GM19463 (cell line): ENCODE measurements at regions not wholly inside any gene's neighbourhood (a gene's known extent, or its start where the extent isn't known, plus 50 kb on each side); places are given as distances from the start of the nearest gene placed in this dataset.

Experiments used
- ATAC-seq: cut with Tn5 transposase; IDR thresholded peaks from one replicate; pipeline ENCODE4 v1.9.1; 2021; ENCODE audit warnings: mild to moderate bottlenecking, moderate library complexity; ENCODE audit not compliant: unreplicated experiment

DNA sequence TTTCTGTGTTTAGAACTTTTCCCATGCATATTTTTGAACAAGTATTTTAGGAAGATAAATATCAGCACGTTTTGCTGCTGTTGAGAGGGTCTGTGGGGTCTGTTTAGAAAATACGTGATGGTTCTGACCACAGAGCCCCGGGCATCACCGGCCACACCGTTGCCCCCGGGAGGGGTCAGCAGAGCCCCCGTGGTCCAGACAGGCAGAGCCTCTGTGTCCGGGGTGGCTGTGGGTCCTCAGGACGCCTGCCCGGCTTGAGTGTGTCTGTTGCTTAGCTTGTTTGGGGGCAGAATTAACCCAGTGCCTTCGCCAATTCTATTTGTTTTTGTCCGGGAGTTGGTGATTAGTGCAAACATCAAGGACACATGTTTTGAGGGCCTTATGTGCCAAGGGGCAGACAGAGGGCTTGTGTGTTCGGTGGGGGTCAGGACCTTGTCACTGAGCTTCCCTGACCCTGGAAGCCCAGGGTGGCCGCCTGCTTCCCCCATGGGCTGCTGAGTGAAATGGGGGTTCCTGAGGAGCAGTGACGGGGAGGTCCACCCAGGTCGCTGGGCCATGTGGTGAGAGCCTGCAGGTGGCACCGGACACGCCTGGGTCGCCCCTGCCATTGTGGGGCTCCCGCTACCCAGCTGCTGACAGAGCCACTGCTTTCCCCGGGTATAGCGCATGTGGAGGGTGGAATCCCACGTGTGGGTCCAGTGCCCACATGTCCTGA is 122.2 kb downstream of the SIK1 start:
- no peak for ATAC-seq

DNA sequence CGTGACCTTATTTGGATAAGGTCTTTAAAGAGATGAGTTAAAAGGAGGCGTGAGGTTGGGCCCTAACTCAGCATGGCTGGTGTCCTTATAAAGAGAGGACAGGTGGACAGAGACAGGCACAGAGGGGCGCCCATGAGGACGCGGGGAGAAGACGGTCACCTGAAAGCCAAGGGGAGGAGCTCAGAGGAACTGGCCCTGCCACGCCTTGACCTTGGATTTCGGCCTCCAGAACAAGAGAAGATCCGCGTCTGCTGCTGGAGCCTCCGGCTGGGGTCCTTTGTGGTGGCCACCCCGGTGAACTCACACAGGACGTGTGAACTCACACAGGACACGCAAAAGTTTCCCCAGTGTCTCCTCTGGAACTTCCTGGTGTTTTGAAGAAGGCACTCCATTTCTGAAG is 122.7 kb downstream of the SIK1 start:
- no peak for ATAC-seq

DNA sequence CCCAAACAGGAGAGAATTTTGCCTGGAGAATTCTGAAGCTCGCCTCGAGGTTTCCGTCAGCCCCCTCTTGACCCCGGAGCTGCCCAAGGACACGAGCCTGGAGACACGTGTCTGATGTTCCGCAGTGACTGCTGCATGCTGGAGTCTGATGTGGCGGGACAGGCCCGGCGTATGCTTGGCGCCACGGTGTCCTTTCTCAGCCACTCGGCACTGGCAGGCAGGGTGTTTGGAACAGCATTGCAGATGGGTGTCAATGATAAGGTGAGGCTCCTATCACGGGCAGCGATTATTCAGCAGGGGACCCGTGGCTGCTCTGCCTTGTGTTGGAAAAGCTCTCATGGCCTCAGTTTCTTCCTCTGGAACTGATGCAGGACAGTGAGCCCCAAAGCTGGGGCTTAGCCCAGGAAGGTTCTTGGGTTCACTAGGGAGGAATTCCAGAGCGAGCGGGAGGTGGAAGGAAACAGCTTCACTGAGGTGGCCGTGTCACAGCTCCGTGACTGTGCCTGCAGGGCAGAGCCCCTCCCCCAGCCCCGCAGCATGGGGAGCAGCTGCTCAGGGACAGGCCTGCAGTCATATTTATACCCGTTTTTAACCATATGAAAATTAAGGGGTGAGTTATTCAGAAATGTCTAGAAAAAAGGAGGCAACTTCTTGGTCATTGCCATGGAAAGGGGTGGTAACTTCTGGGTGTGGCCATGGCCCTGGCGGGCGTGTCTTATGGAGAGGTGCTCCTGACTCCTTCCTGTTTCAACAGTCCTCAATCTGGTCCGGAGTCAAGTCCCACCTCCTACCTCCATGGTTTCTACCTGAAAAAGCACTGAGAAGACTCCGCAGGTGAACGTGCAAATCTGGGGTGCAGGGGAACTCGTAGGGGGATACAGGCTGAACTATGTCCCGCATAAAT is 123.4 kb downstream of the SIK1 start:
- ATAC-seq = no peak

DNA sequence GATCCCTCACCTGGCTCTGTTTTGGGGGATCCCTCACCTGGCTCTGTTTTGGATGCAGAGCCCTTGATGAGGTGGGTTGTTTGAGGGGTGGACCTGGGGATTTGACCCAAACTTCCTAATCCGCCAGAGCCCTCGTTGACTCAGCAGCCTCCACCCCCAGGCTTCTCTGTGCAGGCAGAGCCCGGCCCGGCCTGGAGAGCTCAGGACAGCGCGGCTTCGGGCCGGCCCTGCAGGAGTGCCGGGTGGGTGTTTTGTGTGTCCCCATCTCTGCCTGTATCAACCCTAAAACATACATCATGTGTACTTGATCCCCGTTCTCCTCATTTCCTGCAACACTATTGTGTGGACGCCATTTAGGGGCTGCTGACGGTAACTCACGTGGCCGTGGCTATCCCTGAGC is 124.2 kb downstream of the SIK1 start:
- ATAC-seq = no peak

DNA sequence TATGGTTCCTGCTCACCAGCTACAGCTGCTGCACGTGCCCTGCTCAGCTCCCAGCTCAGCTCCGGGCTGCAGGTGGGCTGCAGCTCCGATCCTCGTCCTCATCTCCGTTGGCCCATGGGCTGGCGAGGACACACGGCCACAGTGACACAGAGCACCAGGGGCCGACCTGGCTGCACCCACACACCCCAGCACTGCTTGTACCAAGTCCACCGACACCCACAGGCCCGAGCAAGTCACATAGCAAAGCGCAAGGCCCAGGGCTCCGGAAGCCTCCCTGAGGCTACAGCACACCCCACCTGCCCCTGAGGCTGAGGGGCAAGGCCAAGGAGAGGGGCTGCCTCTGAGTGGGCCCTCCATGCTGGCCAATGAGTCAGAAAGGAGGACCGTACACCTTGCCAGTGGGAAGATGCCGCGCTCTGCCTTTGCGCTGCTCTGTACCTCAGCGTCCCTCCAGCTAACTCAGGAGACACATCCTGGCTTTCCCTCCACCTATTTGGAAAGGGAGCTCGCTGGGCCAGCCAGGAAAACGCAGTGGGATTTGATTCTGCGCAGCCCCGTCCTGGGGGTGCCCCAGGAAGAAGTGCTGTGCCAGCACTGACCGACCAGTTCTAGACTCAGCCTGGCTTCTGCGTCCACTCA is 124.8 kb downstream of the SIK1 start:
- ATAC-seq = no peak

DNA sequence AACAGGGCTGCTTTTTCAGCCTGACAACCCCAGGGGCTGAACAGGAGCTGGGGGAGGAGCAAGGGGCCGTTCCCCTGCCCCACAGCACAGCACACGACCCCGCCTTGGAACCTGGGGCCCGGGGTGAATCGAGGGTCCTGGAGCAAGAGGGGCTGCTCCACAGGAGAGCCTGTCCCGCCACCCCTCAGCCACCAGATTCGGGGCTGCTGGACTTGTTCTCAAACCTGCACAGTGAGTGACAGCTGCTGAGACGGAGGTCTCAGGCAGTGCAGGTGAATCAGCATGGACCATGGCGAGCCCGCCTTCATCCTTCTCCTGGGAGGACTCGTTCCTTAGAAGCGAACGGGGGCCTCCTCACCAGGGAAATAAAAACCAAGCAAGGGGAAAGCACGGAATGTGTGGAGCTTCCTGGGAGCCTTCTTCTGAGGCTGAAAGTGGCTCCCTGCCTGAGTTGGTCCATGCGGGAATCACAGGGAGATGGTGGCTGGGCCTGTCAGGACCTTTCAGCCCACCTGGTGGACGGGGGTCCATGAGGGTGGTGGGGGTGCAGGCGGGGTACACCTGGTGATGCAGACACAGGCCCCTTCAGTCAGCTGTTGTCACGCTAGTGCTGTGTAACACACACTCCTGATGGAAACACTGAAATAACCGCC is 125.4 kb downstream of the SIK1 start:
- ATAC-seq = no peak

DNA sequence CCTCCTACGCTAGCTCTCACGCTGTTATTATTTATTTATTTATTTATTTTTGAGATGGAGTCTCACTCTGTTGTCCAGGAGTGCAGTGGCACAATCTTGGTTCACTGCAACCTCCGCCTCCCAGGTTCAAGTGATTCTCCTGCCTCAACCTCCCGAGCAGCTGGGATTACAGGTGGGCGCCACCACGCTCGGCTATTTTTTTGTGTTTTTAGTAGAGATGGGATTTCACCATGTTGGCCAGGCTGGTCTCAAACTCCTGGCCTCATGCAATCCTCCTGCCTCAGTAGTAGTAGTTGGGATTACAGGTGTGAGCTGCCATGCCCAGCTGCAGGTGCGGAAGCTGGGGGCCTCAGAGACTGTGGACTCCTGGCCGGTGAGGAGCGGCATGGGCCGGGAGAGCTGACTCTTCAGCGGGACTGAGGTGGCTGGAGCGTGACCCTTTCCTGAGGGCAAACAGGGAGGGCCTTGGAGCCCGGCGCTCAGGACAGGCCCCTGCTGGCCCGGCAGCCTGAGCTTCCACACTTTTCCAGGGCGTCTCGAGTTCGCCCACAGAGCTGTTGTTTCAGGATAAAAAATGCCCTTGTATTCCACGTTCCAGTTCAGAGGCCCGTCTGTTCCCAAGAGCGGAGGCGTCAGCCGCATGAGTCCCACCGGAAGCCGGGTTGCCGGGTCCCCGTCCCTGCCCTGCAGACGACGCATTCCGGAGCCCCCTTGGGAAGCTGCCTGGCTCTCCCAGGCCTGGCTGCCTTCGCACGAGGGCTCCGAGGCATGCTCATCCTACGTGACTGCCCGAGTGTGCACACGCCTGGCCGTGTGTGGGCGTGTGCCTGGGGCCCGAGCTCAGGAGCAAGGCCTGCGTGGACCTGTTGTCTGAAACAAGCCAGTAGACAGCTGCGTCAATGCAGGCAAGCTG is 126.2 kb downstream of the SIK1 start:
- no peak for ATAC-seq

DNA sequence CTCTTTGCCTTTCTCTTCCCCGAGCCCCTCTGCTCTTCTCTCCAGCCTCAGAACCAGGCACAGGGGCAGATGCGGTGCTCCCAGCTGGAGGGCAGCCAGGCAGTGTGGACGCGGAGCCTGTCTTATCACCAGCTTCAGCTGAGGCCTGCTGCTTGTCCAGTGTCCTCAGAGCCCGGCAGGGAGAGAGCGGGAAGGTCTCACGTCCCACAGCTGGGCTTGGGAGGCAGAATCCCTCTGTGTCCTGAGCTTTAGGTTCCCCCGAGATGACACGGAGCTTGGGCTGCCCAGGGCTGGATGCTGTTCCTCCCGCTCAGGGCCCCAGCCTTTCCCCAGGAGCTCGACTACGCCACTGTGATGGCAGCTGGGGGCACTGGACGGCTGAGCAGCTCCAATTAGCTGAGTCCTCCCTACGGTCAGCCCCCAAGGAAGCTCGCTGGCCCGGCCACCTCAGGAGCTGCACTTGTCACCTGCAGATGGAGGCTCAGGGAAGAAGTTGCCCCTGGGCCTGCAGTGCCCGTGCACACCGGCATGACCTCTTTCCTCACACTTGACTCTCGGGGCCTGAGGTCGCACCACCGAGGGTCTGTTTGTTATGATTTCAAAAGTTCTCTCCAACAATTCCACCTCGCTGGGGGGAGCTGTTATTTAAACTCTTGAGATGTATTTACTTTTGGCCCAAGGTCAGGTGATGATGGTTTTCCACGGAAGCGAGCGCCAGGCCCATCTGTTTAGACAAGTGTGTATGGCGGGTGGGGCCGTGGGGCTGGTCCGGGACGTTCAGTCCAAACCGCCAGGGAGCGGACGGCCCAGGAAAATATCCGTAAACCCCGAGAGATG is 127.3 kb downstream of the SIK1 start:
- ATAC-seq = no peak

DNA sequence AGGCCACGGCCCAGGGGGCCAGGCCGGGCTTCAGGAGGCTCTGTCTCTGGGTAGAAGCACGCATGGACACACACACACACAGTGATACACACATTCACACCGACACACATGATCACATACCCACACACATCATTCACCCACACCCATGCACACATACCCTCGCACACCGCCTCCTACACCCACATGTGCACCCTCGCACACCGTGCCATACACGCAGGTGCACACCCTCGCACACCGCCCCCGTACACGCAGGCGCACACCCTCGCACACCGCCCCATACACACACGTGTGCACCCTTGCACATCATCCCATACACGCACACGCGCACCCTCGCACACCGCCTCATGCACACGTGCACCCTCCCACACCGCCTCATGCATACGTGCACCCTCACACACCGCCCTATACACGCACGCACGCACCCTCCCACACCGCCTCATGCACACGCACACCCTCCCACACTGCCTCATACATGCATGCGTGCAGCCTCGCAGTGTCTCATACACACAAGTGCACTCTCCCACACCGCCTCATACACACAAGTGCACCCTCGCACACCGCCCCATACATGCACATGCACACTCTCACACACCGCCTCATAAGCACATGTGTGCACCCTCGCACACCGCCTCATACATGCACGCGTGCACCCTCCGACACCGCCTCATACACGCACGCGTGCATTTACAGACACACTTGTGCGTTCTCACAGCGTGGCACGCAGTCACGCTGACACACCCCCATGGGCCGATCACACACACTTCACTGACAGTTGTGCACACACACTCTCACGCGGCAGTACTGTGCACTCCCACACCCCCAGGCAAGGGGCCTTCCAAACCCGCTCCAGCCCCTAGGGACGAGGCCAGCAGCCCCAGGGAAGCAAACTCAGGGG is 128.1 kb downstream of the SIK1 start:
- ATAC-seq = no peak

DNA sequence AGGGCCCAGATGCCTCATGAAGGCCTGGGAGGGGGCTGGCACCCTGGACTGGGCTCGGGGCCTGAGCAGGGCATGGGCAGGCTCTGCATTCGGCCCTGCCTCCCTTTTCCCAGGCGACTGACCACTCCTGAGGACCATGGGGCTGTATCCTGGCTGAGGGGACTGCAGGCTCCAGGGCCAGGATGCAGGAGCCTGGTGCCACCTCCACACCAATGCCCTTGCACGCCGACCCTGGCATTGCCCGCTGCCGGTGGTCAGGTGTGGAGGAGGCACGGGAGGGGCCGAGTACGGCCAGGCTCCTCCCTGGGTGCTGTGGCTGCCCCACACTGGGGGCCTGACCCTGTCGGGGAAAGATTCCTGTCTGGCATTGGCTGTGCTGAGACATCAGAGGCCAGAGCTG is 128.9 kb downstream of the SIK1 start:
- no peak for ATAC-seq

DNA sequence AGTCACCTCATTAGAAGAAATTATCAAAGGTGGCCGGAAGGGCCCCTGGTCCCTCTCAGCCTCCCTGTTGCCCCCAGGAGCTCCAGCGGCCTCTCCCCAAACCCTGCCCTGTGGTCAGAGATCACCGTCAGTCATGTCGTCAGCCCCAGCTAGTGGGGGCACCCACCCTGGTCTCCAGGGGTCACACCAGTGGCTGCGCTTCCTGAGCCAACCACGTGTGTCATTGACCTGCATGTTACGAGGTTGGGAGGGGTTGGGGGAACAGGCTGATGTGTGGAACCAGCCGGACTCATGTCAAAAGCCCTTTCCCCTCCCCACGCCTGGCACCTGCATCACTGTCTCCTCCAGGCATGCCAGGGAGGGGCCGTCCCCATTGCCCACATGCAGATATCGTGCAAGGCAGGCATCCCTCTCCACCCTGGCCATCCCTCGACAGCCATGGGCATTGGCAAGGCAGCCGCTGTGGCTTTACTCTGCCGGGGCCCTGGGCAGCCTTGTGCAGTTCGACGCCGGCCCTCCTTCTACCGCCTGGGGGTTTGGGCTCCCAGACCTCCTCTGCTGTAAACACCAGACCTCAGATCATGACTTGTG is 128.7 kb downstream of the CRYAA start:
- ATAC-seq = no peak

DNA sequence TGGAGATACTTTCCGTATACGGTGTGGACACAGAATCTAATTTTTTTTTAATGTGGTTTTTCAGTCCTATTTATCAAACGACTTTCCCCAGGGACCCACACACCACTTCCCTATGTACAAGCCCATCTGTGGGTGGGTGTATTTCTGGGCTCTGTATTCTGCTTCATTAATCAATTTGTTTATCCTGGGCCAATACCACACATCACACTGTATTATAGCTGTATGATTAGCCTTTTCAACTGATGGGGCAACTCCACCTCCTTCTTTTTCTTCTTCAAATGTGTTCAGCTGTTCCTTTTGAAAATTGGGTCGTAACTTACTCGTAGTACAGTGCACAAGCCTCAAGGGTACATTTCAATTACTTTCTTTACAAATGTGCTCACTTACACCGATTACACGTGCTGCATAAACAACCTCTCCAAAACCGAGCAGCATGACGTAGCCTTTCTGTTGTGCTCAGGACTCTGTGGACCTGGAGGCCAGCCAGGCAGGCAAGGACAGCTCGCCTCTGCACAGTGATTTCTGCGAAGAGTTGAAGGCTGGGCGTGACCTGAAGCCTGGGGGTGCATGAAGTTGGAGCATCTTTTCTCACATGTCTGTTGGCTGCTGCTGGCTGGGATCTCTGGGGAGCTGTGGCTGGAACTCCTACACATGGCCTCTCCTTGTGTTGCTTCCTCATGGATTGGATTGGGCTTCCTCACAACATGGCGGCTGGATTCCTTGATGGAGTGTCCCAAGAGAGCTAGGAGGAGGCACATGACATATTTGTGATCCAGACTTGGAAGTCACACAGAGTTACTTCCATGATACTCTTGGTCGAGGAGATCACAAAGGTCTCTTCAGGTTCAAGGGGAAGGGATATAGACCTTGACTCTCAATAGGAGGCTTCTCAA is 126.5 kb downstream of the CRYAA start:
- no peak for ATAC-seq

DNA sequence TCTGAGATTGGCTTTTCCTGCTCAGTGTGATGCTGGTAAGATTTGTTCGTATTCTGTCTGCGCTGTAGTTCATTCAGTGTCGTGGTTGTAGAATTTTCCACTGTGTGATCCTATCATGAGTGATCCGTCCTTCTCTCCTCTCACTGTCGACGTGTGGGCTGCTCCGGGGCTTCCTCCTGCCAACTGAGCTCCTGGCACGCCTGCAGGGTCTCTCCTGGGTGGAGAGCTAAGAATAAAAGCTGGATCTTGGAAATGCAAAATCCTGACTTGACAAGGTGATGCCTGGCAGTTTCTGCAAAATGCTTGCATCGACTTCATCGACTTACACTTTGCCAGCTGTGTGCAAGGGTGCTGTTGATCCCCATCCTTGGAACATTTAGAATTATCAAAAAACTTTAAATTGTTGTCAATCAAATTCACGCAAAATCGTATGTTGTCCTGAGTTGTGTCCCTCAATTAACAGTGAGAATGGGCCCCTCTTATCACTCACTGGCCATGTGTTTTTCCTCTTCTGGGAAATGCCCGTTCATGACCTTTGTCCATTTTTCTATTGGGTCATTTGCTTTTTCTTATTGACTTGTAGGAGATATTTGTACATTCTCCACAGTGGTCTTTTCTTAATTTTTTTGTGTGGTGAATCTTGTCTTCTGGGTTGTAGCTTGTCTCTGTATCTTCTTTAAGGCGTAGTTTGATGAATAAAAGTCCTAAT is 125.5 kb downstream of the CRYAA start:
- no peak for ATAC-seq

DNA sequence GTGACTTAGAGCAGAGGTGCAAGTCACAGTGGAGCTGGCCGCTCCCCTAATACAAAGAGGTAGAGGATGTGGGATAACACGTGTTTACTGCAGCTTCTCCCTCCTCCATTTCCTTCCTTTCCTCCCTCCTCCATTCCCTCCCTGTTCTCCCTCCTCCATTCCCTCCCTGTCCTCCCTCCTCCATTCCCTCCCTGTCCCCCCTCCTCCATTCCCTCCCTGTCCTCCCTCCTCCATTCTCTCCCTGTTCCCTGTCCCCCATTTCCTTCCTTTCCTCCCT is 124.0 kb downstream of the CRYAA start:
- no peak for ATAC-seq

DNA sequence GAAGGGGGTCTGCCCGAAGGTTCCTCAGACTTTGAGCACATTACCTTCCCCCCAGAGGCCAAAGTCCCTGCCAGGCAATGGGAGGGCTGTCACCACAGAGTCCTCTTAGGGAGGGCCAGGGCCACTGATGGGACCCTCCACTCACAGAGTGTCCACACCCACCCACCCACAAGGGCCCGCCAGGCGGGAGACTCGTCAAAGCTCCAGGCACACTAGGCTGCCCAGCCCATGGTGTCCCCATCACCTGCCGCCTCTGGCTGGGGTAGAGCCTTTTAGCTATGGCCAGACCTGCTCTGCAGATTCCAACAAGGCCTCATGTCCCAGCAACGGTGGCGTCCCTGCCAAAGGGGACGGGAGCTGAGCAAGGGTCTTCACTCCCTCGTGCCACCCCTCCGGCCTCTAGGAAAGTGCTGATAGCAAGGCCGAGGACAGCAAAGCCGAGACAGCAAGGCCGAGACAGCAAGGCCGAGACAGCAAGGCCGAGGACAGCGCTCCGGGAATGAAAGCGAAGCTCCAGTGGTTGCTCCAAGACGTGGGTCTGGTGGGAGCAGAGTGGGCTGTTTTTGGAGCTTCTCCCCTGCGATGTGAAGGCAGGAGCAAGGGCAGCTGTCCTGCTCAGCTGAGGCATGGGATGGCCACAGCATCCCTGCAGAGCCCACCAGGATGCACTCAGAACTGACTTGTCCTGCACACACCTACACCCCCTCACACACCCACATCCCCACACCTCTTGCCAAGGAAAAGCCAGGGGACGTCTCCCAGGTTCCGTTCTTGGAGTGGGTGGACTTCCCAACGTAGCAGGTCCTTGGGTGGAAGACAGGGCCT is 123.4 kb downstream of the CRYAA start:
- no peak for ATAC-seq
